ENCODE measurements at regions not wholly inside any gene's neighbourhood (a gene's known extent, or its start where the extent isn't known, plus 50 kb on each side); places are given as distances from the start of the nearest gene placed in this dataset.

DNA sequence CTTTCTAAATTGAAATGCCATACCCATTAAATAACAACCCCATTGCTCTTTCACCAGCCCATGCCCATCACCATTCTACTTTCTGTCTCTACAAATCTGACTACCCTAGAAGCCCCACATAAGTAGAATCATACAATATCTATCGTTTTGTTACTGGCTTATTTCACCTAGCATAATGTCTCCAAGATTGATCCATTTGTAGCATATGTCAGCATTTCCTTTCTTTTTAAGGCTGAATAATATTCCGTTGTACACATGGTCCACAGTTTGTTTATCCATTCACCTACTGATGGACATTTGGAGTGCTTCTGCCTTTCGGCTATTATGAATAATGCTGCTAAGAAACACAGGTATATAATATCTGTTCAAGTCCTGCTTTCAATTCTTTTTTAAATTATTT lies 393.1 kb upstream of the SOX9 start:
- CTCF ChIA-PET = no interaction called here
- no peaks in the 10 kb centered on the region for H3F3A ChIP-seq (ENCODE audit: insufficient read depth, low read depth)
- TF ChIP-seq EZH2 (IDR thresholded peaks at IDR 0.05; ENCODE audit: low read depth) = no peak
- TF ChIP-seq CTCF (conservative IDR thresholded peaks at IDR 0.05) = no peak

DNA sequence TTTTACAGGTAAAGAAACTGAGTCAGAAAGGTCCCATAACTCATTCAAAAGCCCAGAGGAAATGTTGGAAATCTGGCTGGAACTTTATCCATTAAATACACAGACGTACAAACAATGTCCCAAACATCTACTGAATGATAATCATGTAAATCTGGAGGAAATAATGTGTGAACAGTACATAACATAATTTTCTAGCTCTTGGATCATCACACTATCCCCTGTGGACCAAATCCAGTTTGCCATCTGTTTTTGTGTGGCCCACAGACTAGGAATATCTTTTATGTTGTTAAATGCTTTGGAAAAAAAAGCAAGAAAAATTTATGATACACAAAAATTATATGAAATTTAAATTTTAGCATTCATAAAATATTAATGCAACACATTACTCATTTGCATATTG lies 389.9 kb upstream of the SOX9 start:
- BruUV-seq (replicated peaks) = no TSS peak
- Histone ChIP-seq H2AFZ (no peak overlapping the region), H3K4me2 (no peak overlapping the region), H3K9me2 (ENCODE audit: insufficient read depth) (no peaks in the 10 kb centered on the region), H3K4me3 (no peak overlapping the region), H3K27ac (no peak overlapping the region), H4K20me1 (ENCODE audit: insufficient read depth) (no peaks in the 10 kb centered on the region), H3K9me3 (ENCODE audit: insufficient read depth, low read depth) (no peaks in the 10 kb centered on the region), H3K4me1 (replicated peaks; ENCODE audit: insufficient read depth) (no peaks in the 10 kb centered on the region), H3K79me2 (ENCODE audit: low read depth) (no peaks in the 10 kb centered on the region), H3F3A (ENCODE audit: insufficient read depth, low read depth) (no peaks in the 10 kb centered on the region), H3K36me3 (ENCODE audit: low read depth) (no peaks in the 10 kb centered on the region), H3K27me3 (ENCODE audit: insufficient read depth, low read depth) (no peaks in the 10 kb centered on the region)
- TF ChIP-seq CTCF (conservative IDR thresholded peaks at IDR 0.05) (no peak), EZH2 (IDR thresholded peaks at IDR 0.05; ENCODE audit: low read depth) (no peak)
- intact Hi-C loops (cut with micrococcal nuclease; ENCODE audit: unreplicated experiment) = no loop called here
- DNase-seq = no peak
- ChIA-PET POLR2A (ENCODE audit: unreplicated experiment) (no interaction called here), CTCF (no interaction called here)

More for the DNA sequence above, 393.1 kb upstream of the SOX9 start:
- Histone ChIP-seq H3K79me2 (ENCODE audit: low read depth) (no peaks in the 10 kb centered on the region), H3K27ac (no peak overlapping the region), H3K36me3 (ENCODE audit: low read depth) (no peaks in the 10 kb centered on the region), H2AFZ (no peak overlapping the region), H3K4me2 (no peak overlapping the region), H3K9me3 (ENCODE audit: insufficient read depth, low read depth) (no peaks in the 10 kb centered on the region), H3K4me1 (replicated peaks; ENCODE audit: insufficient read depth) (no peaks in the 10 kb centered on the region), H3K27me3 (ENCODE audit: insufficient read depth, low read depth) (no peaks in the 10 kb centered on the region), H4K20me1 (ENCODE audit: insufficient read depth) (no peaks in the 10 kb centered on the region), H3K4me3 (no peak overlapping the region), H3K9me2 (ENCODE audit: insufficient read depth) (no peaks in the 10 kb centered on the region)
- DNase-seq = no peak
- no TSS peak for BruUV-seq (replicated peaks)
- POLR2A ChIA-PET (ENCODE audit: unreplicated experiment) = no interaction called here
- intact Hi-C loops (cut with micrococcal nuclease; ENCODE audit: unreplicated experiment) = no loop called here

DNA sequence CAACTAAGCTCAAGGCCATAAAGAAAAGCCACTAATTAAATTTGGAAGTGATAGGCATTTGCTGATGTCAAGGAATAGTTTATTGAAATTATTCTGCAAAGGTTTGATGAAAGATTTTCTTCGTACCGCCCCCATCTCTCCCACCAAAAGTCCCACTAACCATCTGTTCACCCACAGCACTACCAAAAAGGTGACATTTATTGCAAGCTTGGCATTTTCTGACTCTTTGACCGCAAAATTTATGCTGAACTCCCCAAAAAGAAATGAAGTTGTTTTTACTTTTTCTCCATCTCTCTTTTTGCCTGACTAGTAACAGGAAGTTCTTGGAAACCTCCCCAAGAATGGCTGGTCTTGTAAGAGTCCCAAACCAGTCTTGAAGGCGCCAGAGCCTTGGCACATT lies 384.9 kb upstream of the SOX9 start:
- BruUV-seq (replicated peaks) = no TSS peak
- Histone ChIP-seq H4K20me1 (ENCODE audit: insufficient read depth) (no peaks in the 10 kb centered on the region), H2AFZ (no peak overlapping the region), H3K9me2 (ENCODE audit: insufficient read depth) (peaks cover 15% of the 10 kb centered on the region; the same call in 1 of the 2 replicates), H3K27me3 (ENCODE audit: insufficient read depth, low read depth) (no peaks in the 10 kb centered on the region), H3K36me3 (ENCODE audit: low read depth) (no peaks in the 10 kb centered on the region), H3K27ac (no peak overlapping the region), H3K9me3 (ENCODE audit: insufficient read depth, low read depth) (no peaks in the 10 kb centered on the region), H3K4me3 (no peak overlapping the region), H3K4me1 (replicated peaks; ENCODE audit: insufficient read depth) (no peaks in the 10 kb centered on the region), H3F3A (ENCODE audit: insufficient read depth, low read depth) (no peaks in the 10 kb centered on the region), H3K79me2 (ENCODE audit: low read depth) (no peaks in the 10 kb centered on the region), H3K4me2 (no peak overlapping the region)
- ChIA-PET CTCF (no interaction called here), POLR2A (ENCODE audit: unreplicated experiment) (no interaction called here)
- TF ChIP-seq EZH2 (IDR thresholded peaks at IDR 0.05; ENCODE audit: low read depth) = no peak
- no peak for TF ChIP-seq CTCF (conservative IDR thresholded peaks at IDR 0.05)
- intact Hi-C loops (cut with micrococcal nuclease; ENCODE audit: unreplicated experiment) = no loop called here
- DNase-seq = no peak

All from PC-9 (cell line).